GM06990 (cell line): ENCODE measurements at regions not wholly inside any gene's neighbourhood (a gene's known extent, or its start where the extent isn't known, plus 50 kb on each side); places are given as distances from the start of the nearest gene placed in this dataset.

Source experiments
- DNase-seq: peaks from one replicate; pipeline ENCODE4 v3.0.0-alpha.2; 2011; ENCODE audit not compliant: insufficient read length; ENCODE audit errors: extremely low read depth
- H3K27me3 ChIP-seq: replicated peaks from 2 replicates; pipeline ENCODE4 v1.6.0; 2011; ENCODE audit warnings: low read length; ENCODE audit not compliant: control insufficient read depth, insufficient read depth
- H3K36me3 ChIP-seq: 2 replicates; pipeline ENCODE4 v1.5.1; 2011; ENCODE audit warnings: low read length; ENCODE audit not compliant: control insufficient read depth, insufficient read depth
- H3K4me3 ChIP-seq: replicated peaks from 2 replicates; pipeline ENCODE4 v1.5.1; 2011; ENCODE audit warnings: low read depth, mild to moderate bottlenecking, control low read depth, low read length
- TF ChIP-seq, protein P1 (sequence below): IDR thresholded peaks from 2 replicates; pipeline ENCODE4 v1.5.1; 2011; ENCODE audit warnings: low read length, control low read depth, mild to moderate bottlenecking, inconsistent platforms; ENCODE audit not compliant: insufficient read depth, poor library complexity, severe bottlenecking

GRCh38 chr2:3009005-3009404, 368.6 kb downstream of the EIPR1 start:
- no peaks in the 10 kb centered on the region for H3K36me3 ChIP-seq
- no peak for DNase-seq
- H3K27me3 ChIP-seq, result no peaks in the 10 kb centered on the region
- TF ChIP-seq, protein P1, sequence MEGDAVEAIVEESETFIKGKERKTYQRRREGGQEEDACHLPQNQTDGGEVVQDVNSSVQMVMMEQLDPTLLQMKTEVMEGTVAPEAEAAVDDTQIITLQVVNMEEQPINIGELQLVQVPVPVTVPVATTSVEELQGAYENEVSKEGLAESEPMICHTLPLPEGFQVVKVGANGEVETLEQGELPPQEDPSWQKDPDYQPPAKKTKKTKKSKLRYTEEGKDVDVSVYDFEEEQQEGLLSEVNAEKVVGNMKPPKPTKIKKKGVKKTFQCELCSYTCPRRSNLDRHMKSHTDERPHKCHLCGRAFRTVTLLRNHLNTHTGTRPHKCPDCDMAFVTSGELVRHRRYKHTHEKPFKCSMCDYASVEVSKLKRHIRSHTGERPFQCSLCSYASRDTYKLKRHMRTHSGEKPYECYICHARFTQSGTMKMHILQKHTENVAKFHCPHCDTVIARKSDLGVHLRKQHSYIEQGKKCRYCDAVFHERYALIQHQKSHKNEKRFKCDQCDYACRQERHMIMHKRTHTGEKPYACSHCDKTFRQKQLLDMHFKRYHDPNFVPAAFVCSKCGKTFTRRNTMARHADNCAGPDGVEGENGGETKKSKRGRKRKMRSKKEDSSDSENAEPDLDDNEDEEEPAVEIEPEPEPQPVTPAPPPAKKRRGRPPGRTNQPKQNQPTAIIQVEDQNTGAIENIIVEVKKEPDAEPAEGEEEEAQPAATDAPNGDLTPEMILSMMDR, result no peak
- no peak overlapping the region for H3K4me3 ChIP-seq

DNA sequence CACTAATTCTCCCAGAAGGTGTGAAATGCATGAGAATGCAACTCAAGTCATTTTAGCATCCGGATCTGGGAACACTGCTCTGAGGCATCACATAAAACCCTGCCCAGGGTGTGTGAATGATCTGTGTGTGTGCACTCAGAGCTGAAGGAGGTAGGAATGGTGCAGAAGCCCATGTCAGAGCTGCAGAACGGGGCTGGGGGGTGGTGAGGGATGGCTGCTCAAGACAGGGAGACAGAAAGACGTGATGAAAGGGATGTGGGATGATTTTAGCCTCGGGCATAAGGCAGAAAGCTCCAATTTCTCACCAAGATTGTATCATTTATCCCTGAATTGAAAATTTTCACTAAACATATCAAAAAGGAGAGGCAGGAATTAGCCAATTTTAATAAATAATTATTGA, 369.1 kb downstream of the EIPR1 start:
- H3K27me3 ChIP-seq, result no peaks in the 10 kb centered on the region
- DNase-seq, result no peak
- TF ChIP-seq, protein P1, result no peak
- no peak overlapping the region for H3K4me3 ChIP-seq
- H3K36me3 ChIP-seq, result no peaks in the 10 kb centered on the region

DNA sequence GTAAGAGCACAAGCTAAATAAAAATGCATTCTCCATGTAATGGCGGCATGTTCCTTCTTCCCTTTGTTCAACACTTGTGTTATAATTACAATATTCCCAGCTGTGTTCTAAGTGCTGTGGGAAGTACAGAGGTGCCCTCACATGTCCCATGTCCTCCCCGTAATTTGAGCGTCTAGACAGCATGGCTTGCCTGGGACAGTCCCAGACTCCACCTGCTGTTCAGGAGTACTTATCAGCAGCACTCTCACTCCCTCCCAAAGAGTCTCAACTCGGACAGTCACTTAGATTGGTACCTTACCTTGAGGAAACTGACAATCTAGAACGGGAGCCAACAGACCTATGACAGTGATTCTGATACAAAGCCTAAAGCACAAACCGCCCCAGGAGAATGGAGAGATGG, 370.5 kb downstream of the EIPR1 start:
- Histone ChIP-seq H3K27me3 (no peaks in the 10 kb centered on the region), H3K4me3 (no peak overlapping the region), H3K36me3 (no peaks in the 10 kb centered on the region)
- no peak for DNase-seq
- TF ChIP-seq, protein P1, result no peak

GRCh38 chr2:3005859-3006501, 371.6 kb downstream of the EIPR1 start:
- Histone ChIP-seq H3K27me3 (no peaks in the 10 kb centered on the region), H3K4me3 (no peak overlapping the region), H3K36me3 (no peaks in the 10 kb centered on the region)
- TF ChIP-seq, protein P1, result no peak
- no peak for DNase-seq

GRCh38 chr2:3001615-3002560, 375.7 kb downstream of the EIPR1 start:
- no peak for DNase-seq
- TF ChIP-seq, protein P1, result peak; percentile 22
- no peaks in the 10 kb centered on the region for H3K27me3 ChIP-seq
- H3K4me3 ChIP-seq, result no peak overlapping the region
- no peaks in the 10 kb centered on the region for H3K36me3 ChIP-seq
